Stimulated activated CD4-positive, alpha-beta T cell treated with anti-CD3 and anti-CD28 coated beads, Interleukin-1b, Interleukin-23, amount 100 ng/mL, for 48 hours (primary cell): ENCODE measurements at regions not wholly inside any gene's neighbourhood (a gene's known extent, or its start where the extent isn't known, plus 50 kb on each side); places are given as distances from the start of the nearest gene placed in this dataset.

ENCODE experiments used
- DNase-seq: peaks from one replicate; pipeline ENCODE4 v3.0.0-alpha.2; 2020

- DNase-seq = no peak
These were observed 105.0 kb upstream of the ADGRL2 start for GRCh38 chr1:81695741-81696140.

DNA sequence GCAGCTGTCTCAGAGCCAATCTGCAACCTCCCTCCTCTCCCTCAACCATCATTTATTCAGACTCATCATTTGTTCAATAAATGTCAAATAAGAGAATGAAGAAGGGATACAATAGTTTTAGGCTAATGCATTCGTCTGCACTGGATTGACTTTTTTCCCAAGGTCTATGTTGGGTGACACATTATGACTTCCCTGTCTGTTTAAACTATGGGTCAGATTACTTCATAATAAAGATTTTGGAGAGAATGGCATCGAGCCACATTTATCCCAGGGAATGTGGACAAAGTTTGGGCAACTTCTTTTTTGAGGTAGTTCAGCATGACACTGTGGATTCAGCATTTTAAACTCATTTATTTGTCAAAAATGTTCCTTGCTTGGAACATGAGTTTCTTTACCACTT lies 107.4 kb upstream of the ADGRL2 start:
- DNase-seq = no peak

GRCh38 chr1:81690676-81691453 lies 109.9 kb upstream of the ADGRL2 start:
- no peak for DNase-seq

DNA sequence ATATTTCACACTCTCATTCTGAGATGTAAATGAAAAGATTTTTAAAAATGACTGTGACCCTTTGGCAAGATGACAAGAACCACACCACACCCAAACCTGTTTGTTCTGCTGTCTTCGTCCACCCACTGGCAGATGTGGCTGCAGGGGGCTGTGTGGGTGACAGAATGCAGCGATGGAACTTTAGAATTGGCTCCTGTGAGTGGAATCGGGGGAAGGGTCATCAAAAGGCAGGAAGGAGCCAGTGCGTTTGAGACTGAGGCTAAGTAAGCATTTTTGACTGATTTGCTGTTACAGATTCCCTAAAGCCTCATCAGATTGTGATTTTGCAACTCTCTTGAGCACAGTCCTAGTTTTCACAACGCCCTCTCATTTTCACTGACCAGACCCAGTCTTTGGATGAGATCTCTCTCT lies 111.2 kb upstream of the ADGRL2 start:
- DNase-seq = no peak

GRCh38 chr1:81682490-81682889 lies 118.2 kb upstream of the ADGRL2 start:
- DNase-seq = no peak

DNA sequence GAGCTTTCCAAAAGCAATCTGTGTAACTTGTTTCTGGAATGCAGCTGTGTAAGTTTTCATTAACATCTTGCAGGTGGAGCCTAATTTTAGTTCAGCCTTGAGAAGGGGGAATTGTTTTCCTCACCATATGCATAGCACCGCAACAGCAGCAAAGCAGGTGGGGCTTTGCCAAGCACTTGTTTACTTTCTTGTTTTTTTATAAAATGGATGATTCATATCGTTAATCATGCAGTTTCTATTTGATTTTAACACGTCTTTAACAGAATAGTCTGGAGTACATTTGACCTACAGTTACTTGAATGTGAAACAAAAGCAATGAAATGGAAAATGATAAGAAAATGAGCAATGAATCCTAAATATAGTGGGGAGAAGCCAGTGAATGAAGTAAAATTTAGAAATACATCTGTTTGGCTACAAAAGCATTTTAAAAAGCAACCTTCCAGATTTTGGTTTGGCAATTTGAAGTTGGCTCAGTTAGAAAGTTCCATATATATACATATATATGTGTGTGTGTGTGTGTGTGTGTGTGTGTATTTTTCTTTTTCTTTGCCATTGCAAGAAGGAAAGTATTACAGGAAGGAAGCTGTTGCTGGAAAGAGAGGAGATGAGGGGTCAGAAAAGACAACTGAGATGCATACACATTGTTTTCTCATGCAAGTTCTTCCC lies 119.0 kb upstream of the ADGRL2 start:
- DNase-seq = no peak

- DNase-seq = no peak
These were observed 119.6 kb upstream of the ADGRL2 start for GRCh38 chr1:81681114-81681513.

DNA sequence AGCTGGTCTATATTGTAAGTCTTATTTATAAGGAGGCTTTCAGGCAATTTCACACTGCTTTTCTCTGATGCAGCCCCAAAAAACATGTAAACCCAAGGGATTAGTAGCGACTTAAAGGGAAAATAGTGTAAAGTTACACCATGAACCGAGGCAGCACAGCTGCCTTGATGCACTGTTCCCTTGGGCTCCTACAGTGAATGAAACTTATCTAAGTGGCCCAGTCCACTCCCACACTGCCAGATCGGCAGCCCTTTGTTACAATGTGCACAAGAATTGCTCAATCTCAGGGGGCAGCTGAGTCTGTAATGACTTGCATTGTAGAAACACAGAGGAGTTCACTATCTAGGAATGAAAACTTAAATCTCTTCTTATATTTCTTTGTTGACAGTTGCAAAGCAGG lies 120.8 kb upstream of the ADGRL2 start:
- no peak for DNase-seq

- DNase-seq = no peak
These were observed 122.0 kb upstream of the ADGRL2 start for GRCh38 chr1:81678779-81679178.

DNA sequence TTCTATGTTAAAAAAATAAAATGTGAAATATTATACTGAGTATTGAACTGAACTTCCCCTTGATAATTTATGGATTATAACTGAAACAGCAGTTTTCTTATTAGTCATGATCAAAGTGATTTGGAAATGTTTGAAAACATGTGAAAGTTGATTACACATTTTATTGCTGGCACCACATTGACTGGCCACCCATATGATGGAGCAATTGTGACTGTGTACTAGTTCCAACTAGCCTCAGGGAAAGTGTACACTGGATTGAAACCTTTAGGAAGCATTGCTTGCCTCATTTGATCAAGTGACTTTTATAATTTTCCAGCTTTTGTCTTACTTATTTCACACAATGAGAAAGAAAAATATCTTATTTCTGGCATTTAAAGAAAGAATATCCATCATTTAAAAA lies 128.0 kb upstream of the ADGRL2 start:
- no peak for DNase-seq

GRCh38 chr1:81671038-81671437 lies 129.7 kb upstream of the ADGRL2 start:
- DNase-seq = no peak

- no peak for DNase-seq
These were observed 130.4 kb upstream of the ADGRL2 start for GRCh38 chr1:81670286-81670685.

GRCh38 chr1:81666586-81666985 lies 134.1 kb upstream of the ADGRL2 start:
- no peak for DNase-seq

DNA sequence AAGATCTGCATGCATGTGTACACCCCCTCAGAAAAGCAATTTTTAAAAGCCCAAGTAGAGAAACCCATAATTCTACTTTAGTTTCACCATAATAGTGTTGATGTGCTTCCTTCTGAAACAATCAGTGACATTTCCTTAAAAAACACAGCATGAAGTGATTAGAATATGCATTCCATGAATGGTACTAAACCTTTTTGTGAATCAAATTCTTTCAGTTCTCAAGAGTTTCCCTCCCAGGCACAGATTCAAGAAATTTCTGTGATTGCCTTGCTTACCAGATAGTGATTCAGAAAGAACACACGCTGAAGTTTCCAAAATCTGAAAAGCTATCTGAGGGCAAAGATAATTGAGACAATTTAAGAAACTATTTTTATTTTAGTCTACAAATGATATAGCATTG lies 136.4 kb upstream of the ADGRL2 start:
- DNase-seq = no peak

DNA sequence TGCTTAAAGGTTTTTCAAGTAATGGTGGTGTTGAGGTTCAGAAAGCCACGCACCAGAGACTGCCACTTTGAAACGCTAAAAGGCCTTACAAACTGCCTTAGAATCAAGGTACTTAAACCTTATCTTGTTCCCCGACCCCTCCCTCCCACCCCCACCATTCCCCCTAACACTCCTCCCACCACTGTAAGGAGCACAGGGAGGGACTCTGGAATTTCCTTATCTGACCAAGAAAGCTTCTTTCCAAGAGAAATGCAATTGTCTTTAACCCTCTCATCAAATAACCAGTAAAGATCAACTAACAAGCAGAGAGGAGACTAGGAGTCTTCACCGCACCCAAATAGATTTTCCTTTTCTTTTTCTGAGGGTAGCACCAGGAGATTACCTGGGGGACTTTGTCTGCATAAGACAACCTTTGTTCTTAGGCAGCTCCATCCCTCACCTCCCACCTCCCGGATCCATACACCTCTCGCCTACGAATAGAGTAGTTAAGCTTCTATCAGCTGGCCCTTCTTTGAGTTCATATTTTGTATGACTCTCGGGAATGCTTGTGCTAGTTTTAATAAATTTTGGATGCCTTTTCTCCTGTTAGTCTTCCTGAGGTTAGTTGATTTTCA lies 137.7 kb upstream of the ADGRL2 start:
- no peak for DNase-seq

- DNase-seq = no peak
These were observed 140.4 kb upstream of the ADGRL2 start for GRCh38 chr1:81660286-81660685.

GRCh38 chr1:81654657-81655056 lies 146.1 kb upstream of the ADGRL2 start:
- DNase-seq = no peak

DNA sequence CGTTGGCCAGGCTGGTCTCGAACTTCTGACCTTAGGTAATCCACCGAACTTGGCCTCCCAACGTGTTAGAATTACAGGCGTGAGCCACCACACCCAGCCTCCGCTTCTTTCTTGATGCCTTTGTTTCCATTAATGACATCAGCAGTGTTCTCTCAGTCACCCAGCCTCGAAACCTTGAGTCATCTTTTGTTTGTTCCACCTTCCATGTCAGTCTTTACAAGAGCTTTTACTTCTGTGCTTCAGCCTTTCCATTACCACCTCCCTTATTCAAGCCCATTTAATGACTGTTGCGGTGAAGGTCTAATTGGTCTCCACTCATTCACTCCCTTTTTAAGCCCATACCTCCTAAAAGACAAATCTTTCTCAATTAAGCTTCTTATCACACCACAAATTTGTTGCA lies 146.6 kb upstream of the ADGRL2 start:
- no peak for DNase-seq

DNA sequence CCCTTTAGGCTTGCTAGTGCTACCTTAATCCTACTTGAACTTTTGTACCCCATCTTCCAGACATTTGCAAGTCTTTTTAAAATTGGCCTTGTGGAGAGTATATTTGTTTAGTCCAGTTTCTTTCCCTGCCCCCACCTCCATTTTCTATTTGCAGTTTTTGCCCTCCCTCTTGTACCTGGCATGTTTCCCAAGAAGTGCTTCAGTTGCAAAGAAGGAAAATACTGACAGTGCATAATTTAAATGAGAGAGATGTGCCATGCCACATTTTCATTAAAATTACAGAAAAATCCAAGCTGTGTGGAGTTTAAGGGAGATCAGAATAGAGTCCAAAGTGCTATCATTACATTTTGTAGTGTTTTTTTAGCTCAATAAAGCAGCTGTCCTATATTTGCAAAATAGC lies 150.0 kb upstream of the ADGRL2 start:
- no peak for DNase-seq

- DNase-seq = no peak
These were observed 164.9 kb upstream of the ADGRL2 start for GRCh38 chr1:81635816-81636215.

DNA sequence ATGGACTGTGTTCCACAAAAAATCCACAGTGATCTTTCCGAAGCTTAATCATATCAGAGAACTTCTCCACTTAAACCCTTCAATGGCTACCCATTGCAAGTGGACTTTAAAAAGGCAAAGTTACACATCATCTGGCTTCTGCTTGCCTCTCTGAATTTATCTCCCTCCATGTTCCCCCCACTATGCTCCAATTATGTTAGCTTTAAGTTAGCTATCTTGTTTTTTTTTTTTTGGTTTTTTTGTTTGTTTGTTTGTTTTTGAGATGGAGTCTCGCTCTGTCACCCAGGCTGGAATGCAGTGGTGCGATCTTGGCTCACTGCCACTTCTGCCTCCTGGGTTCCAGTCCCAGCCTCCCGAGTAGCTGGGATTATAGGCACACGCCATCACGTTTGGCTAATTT lies 166.4 kb upstream of the ADGRL2 start:
- DNase-seq = no peak

- no peak for DNase-seq
These were observed 181.6 kb upstream of the ADGRL2 start for GRCh38 chr1:81619156-81619555.

- DNase-seq = no peak
These were observed 182.4 kb upstream of the ADGRL2 start for GRCh38 chr1:81618376-81618775.

- no peak for DNase-seq
These were observed 183.3 kb upstream of the ADGRL2 start for GRCh38 chr1:81617308-81617967.
